Epithelial cell of esophagus (primary cell): ENCODE measurements at regions not wholly inside any gene's neighbourhood (a gene's known extent, or its start where the extent isn't known, plus 50 kb on each side); places are given as distances from the start of the nearest gene placed in this dataset.
"Not testable (repeated sequence)": the region's sequence is repeated elsewhere in the genome, so short reads cannot be mapped to it uniquely, and the experiment has no call there.

Experiments used
- DNase-seq: peaks from one replicate; pipeline ENCODE4 v3.0.0; 2010; ENCODE audit warnings: low read depth
- H3K4me3 ChIP-seq: 2 replicates; pipeline ENCODE4 v1.5.1; 2011; ENCODE audit warnings: mild to moderate bottlenecking, low read length, control low read depth
- TF ChIP-seq, protein P1 (sequence below): IDR thresholded peaks from 2 replicates; pipeline ENCODE4 v1.5.1; 2011; ENCODE audit warnings: low read depth, mild to moderate bottlenecking, low read length, control low read depth, inconsistent platforms; ENCODE audit not compliant: insufficient read depth; ENCODE audit errors: missing control alignments

DNA sequence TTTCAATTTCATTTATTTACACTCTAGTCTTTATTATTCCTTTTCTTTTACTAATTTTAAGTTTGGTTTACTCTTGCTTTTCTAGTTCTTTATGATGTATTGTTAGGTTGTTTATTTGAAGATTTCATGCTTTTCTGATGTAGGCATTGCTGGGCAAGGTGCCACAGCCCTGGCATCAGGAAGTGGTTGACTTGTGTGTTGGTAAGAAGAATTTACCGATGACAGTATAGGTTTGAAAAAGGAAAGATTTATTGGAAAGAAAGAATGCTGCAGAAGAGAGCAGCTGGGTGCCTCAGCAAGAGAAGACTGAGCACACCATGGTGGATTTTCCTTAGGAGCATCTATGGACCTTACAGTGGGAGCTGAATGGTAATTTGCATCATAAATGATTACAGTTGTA, 153.2 kb downstream of the KLF8 start:
- DNase-seq, result no peak
- no peak overlapping the region for H3K4me3 ChIP-seq

DNA sequence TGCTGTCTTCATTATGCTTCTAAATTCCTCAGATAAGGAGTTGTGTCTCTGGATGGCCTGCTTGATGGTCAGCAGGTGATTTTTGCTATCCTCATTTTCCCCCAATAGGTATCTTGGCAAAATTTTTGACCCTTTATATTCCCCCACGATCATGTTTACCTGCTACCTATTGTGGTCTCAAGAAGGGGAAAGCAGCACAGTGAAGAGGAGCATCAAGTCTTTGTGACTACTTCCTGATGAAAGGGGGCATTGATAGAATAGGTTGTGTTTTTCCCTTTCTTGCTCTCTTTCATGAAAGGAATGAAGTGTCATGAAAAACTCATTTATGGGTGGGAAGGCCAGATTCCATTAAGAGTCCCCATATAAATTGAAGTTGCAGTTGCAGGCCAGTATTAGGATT, 153.8 kb downstream of the KLF8 start:
- H3K4me3 ChIP-seq, result no peak overlapping the region
- no peak for DNase-seq
- TF ChIP-seq, protein P1, sequence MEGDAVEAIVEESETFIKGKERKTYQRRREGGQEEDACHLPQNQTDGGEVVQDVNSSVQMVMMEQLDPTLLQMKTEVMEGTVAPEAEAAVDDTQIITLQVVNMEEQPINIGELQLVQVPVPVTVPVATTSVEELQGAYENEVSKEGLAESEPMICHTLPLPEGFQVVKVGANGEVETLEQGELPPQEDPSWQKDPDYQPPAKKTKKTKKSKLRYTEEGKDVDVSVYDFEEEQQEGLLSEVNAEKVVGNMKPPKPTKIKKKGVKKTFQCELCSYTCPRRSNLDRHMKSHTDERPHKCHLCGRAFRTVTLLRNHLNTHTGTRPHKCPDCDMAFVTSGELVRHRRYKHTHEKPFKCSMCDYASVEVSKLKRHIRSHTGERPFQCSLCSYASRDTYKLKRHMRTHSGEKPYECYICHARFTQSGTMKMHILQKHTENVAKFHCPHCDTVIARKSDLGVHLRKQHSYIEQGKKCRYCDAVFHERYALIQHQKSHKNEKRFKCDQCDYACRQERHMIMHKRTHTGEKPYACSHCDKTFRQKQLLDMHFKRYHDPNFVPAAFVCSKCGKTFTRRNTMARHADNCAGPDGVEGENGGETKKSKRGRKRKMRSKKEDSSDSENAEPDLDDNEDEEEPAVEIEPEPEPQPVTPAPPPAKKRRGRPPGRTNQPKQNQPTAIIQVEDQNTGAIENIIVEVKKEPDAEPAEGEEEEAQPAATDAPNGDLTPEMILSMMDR, result no peak

More for the DNA sequence above, 153.2 kb downstream of the KLF8 start:
- TF ChIP-seq, protein P1, result no peak

DNA sequence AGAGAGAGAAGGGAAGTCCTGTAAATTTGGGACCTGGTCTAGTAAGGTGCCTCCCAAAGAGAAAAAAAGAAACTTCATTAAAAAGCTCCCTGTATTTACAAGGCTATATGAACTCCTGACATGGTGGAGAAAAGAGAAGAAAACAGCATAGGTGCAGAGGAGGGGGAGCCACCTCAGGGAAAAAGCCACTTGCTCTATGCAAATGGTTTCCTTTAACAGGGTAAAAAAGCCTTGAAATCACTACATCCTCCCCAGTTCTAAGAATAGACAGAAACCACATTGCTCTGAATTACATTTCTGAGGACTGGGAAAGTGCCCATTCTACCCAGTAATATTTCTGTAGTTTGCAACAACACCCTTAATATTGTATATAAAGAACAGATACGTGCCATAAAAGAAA, 165.5 kb downstream of the KLF8 start:
- DNase-seq, result no peak
- TF ChIP-seq, protein P1, result no peak
- no peak overlapping the region for H3K4me3 ChIP-seq

DNA sequence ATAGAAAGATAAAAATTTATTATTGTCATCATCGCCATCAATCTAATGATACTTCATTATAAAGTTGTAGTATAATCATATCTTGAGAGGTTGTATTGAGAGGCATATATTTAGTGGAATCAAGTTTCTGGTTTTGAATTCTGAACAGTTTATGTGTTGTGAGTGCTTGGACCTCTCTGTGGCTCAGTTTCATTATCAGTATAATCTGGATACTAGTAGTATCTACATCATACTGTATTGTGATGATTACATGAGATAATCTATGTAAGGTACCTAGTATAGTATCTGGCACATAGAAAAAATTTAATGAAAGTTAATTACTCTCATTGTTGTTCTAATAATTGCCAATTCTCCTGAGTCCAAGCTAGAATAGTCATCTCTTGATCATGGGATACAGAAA, 161.2 kb upstream of the UBQLN2 start:
- no peak for DNase-seq
- TF ChIP-seq, protein P1, result no peak
- no peak overlapping the region for H3K4me3 ChIP-seq

DNA sequence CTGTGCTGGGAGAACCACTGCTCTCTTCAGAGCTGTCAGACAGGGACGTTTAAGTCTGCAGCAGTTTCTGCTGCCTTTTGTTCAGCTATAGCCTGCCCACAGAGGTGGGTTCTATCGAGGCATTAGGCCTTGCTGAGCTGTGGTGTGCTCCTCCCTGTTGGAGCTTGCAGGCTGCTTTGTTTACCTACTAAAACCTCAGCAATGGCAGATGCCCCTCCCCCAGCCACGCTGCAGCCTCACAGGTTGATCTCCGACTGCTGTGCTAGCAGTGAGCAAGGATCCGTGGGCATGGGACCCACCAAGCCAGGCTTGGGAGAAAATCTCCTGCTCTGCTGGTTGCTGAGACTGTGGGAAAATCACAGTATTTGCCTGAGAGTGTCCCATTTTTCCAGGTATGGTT, 133.8 kb upstream of the UBQLN2 start:
- TF ChIP-seq, protein P1, result no peak
- H3K4me3 ChIP-seq, result no peak overlapping the region
- no peak for DNase-seq

DNA sequence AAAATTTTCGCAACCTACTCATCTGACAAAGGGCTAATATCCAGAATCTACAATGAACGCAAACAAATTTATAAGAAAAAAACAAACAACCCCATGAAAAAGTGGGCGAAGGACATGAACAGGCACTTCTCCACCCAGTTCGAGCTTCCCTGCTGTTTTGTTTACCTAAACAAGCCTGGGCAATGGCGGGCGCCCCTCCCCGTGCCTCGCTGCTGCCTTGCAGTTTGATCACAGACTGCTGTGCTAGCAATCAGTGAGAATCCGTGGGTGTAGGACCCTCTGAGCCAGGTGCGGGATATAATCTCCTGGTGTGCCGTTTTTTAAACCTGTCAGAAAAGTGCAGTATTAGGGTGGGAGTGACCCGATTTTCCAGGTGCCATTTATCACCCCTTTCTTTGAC, 111.4 kb upstream of the UBQLN2 start:
- not testable (repeated sequence) for DNase-seq

DNA sequence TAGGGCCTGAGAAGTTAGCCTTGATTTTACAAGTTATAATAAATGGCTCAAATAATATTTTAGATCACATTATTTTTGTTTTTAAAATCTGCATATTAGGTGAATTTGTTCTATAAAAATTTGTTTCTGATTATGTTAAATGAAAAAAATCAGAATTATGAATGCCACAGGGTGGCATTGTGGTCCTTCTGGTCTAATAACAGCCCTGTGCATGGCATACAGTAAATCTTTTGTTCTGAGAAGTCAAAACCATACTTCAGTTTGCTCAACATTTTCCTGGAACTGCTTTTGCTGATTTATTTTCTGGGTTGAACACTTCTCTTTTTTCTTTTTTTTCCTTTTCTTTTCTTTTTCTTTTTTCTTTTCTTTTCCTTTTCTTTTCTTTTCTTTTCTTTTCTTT, 101.0 kb upstream of the UBQLN2 start:
- DNase-seq, result peak; percentile 31
- no peak overlapping the region for H3K4me3 ChIP-seq
- TF ChIP-seq, protein P1, result peak; percentile 20

More for the DNA sequence above, 111.4 kb upstream of the UBQLN2 start:
- H3K4me3 ChIP-seq, result not testable (repeated sequence)

DNA sequence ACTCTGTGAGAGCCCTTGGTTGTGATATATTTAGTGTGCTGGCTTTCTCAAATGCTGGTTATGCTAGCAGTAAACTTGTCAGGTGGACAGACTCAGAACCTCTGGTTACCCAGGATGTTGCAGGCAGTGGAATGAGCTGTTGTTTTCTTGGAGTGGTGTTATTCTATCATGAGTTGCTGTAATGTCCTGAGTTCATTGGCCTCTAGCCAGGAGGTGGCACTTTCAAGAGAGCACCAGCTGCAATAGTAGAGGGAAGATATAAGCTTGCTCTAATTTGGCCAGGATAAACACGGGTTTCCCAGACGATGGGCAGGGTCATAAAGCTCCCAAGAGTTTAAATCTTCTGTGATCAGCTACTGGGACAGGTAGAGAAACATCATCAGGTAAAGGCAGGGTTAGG, 95.0 kb upstream of the UBQLN2 start:
- TF ChIP-seq, protein P1, result no peak
- H3K4me3 ChIP-seq, result no peak overlapping the region
- DNase-seq, result peak; percentile 0

DNA sequence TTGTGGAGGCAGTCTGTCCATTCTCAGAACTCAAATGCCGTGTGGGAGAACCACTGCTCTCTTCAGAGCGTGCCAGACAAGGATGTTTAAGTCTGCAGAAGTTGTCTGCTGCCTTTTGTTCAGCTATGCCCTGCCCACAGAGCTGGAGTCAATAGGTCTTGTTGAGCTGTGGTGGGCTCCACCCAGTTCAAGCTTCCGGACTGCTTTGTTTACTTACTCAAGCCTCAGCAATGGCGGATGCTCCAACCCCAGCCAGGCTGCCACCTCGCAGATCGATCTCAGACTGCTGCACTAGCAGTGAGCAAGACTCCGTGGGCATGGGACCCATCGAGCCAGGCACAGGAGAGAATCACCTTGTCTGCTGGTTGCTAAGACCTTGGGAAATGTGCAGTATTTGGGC, 68.5 kb upstream of the UBQLN2 start:
- not testable (repeated sequence) for H3K4me3 ChIP-seq, DNase-seq
